T follicular helper cell (primary cell): ENCODE measurements at regions not wholly inside any gene's neighbourhood (a gene's known extent, or its start where the extent isn't known, plus 50 kb on each side); places are given as distances from the start of the nearest gene placed in this dataset.
"Not testable (repeated sequence)": the region's sequence is repeated elsewhere in the genome, so short reads cannot be mapped to it uniquely, and the experiment has no call there.

ENCODE experiments used
- DNase-seq: peaks from one replicate; pipeline ENCODE4 v3.0.0-alpha.2; 2020; ENCODE audit warnings: low read depth

DNA sequence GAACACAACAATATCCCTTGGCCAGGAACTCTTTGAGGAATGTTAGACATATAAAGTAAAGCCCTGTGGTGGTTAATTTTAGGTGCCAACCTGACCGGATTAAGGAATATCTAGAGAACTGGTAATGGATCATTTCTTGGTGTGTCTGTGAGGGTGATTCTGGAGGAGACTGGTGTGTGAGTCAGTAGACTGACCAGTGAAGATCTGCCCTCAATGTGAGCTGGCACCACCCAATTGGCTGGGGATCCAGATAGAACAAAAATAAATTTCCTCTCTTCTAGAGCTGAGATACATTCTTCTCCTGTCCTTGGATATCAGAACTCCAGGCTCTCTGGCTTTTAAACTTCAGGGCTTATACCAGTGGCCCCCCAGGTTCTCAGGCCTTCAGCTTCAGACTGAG, 56.2 kb upstream of the TNPO1 start:
- no peak for DNase-seq

DNA sequence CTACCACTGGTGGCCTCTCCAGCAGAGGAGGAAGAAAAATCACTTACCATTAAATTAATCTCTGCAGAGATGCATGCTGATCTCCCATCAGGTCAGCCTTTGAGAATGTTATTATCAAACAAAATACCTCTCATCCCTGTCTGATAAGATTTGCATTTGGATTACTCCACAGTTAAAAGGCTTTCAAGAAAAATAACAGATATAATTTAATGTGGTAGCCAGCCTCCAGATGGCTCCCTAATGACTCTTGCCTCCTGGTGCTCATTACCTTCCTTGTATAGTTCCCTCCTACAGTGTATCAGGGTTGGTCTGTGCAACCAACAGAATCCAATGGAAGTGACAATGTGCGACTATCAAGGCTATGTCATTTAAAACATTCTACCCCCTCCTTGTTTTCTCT, 63.6 kb upstream of the TNPO1 start:
- no peak for DNase-seq

DNA sequence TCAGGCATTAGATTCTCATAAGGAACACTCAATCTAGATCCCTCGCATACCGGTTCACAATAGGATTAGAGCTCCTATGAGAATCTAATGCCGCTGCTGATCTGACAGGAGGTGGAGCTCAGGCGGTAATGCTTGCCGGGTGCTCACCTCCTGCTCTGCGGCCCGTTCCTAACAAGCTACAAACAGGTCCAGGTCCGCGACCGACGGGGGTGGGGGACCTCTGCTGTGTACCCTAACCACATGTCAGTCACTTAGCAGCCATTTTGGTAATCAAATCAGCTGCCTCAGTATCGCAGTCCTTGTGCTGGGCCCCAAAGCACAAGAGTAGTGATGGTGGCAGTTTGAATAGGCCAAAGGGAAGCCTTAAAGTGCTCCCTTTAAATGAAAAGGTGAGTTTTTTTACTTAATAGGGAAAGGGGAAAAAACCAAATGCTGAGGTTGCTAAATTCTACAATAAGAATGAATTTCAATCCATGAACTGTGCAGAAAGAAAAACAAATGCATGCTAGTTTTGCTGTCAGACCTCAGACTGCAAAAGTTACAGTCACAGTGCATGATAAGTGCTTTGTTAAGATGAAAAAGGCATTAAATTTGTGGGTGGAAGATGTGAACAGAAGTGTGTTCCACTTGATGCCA, 67.0 kb upstream of the TNPO1 start:
- no peak for DNase-seq

DNA sequence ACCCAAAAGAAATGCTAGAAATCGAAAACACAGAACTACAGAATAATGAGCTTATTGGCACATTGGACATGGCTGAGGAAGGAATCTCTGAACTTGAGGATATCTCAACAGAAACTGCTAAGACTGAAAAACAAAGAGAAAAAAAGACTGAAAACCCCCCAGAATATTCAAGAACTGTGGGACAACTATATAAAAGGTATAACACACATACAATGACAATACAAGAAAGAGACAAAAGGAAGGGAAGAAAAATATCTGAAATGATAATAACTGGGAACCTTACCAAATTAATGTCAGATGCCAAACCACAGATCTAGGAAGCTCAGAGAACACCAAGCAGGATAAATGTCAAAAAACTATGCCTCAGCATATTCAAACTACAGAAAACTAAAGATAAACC, 68.6 kb upstream of the TNPO1 start:
- DNase-seq: no peak

DNA sequence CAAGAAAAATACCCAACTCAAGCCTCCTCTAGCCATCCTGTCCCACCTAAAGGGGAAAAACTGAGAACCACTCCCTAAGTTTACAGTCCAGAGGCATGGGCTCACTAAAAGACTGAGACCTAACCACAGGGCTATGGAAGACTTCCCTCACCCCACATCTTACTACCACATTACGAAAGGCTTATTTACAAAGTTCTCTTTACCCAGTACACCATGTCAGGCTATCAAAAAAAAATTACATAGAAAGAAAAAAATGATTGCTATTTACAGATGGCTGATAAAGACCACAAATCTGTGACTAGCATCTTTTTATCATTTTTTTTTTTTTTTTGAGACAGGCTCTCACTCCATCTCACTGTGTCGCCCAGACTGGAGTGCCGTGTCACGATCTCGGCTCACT, 69.7 kb upstream of the TNPO1 start:
- DNase-seq: no peak

DNA sequence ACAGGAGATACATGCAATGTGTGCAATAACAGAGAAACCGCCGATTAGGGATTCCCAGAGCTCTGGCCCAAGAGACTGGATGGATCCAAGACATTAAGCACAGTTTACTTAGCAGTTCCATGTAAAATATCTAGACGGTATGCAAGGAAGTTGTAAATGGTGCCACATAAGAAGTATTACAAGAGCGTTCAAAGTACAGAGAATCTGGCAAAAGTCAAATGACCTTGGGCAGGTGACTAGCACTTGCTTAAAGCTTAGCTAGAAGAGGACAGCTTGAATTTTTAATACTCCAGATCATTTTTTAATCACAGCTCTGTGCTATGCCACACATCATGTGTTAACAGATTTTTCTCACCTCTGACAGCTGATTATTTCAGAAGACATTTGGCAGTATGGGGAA, 72.3 kb upstream of the TNPO1 start:
- no peak for DNase-seq

DNA sequence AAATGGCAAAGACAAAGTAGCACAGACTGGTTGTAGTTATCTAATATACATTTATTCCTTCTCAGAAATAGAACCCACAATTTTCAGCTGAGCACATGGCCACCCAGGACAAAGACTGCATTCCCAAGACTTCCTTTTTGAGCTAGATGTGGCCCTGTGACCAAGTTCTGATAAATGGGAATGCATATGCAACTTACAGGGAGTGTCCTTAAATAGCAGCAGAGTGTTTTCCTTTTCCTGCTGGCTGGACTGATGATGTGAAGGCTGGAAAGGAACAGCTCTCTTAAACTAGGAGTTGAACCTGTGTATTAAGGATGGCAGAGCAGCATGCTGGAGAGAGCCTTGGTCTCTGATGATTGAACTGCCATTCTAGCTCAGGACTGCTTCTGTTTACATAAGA, 74.7 kb upstream of the TNPO1 start:
- no peak for DNase-seq

DNA sequence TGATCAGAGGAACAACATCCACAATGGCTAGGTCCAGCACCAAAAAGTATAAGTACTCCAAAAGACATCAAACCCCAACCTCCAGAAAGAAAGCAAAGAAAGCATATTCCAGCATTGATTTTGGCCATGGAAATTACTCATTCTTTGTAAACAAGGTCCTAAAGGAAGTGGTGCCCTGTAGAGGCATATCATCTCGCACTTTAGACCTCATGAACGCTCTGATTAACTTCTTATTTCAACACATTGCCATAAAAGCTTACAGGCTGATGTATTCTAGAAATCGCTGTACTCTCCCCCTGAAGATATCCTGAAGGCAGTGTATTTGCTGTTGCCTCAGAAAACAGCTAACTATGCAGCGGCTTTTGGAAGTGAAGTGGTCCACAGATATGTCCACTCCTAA, 82.7 kb upstream of the TNPO1 start:
- DNase-seq: no peak

DNA sequence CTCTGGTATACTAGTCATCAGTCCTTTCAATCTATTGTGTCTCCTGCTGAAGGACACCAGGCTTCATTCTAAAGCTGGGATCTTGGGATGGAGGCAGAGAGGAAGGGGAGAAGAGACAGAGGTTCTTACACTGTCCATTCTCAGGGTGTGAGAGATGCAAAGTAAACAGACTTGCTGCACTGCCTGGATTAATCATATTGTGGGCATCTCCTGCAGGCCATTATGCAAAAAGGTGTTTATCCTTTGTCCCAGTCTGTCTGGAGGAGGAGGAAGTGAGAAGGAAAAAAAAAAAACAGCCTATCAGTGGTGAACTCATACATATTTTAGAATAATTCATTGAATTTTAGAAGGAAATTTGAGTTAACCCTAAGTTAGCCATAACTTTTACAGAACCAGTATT, 92.9 kb upstream of the TNPO1 start:
- DNase-seq: no peak

DNA sequence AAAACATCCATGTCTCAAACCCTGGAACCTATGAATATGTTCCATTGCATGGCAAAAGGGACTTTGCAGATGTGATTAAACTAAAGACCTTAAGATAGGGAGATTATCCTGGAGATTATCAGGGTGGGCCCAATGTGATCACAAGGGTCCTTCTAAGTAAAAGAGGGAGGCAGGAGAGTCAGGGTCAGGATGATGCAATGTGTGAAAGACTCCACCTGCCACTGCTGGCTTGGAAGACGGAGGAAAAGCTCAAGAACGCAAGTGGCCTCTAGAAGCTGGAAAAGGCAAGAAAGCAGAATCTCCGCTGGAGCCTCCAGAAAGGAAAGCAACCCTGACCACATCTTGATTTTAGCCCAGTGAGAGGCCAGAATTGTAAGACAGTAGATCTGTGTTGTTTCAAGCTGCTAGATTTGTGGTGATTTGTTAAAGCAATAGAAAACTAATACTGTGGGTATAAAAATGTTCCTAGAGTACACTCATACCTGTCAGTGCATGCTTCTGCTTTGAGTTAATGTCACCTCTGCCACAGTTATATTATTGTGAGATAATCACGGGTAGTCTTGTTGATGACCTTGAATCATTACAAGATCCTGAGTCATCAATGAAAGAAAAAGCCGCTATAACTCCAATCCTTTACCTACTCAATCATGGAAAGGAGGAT, 93.5 kb upstream of the TNPO1 start:
- DNase-seq: no peak

DNA sequence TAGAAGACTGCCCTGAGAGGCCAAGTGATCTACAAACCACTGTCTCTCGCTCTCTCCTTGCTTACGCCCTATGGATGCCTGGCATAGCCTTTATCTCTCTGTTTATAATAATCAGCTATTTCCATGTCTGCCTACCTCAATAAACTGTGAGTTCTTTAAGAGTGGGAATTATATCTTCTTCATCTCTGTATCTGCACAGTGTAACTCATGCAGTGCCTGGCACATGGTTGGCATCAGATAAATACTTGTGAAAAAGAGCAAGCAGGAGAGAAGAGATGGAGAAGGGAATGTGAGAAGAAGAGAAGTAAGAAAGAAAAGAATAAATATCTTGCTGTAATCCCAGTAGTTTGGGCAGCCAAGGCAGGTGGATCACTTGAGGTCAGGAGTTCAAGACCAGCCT, 94.6 kb upstream of the TNPO1 start:
- DNase-seq: no peak

DNA sequence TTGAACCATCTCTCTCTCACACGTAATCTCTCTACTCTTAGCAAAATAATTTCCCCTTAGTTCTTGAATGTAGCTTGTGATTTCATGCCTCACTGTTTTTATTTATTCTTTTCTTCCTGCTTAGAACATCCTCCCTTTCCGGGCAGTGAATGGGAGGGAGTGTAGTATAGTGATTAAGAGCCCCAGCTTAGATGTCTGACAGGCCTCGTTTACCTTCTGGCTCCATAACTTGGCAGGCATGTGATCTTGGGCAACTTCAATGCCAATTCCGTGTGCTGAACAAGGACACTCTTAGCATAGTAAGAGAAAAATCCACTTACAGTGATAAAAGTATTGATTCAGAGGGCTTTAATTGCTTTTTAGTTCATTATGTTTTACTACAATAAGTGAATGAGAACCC, 96.3 kb upstream of the TNPO1 start:
- DNase-seq: no peak

DNA sequence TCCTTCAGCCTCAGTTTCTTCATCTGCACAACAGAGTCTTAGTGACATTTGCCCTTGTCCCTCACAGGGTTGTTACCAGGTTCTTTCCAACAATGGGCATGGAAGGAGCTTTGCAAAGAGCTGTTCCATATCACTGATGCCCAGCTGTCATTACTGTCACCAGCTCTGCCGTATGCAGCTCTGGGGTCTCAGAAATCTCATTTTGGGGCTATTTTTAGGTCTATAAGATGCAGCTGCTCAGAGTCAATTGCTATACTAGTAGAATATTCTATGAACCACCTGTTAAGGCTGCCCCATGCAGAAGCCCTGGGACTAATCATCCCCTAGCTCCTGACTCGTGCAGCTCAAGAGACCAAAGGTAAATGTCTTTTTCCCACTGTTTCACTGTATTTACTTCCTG, 105.1 kb upstream of the TNPO1 start:
- DNase-seq: no peak

DNA sequence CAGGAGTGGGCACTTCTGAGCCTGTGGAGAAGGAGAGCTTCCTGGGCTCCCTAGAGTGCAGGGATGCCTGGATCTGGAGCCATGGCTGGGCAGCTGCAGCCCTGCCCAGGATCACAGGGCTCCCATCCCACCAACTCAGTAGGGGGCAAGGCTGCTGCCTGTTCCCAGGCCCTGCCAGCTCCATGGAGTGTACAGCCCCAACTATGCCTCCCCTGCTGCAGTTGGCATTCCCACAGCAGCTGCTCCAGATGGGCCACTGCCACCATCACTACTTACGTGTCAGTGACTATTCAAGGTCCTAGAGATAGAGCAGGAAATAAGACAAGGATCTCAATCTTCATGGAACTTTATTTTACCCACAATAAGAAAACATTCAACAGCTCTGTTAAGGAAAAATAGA, 107.1 kb upstream of the TNPO1 start:
- no peak for DNase-seq

DNA sequence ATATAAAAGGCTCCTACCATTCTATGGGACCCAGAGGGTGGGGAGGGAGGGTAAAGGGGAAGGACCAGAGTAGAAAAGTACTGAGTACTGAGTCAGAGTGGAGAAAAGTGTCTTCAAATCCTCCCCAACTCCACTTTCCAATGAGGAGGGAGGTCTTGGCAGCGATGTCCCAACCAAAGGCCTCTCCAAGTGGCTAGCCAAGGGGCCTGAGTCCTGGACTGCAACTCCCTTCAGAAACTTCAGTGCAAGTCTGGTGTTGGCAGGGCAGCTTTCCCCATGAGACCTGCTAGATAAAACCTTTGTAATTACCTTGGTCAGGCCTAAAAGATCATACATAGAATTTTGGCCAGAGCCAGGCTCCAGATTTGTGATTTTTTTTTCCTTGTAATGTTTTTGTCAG, 111.3 kb upstream of the TNPO1 start:
- no peak for DNase-seq

DNA sequence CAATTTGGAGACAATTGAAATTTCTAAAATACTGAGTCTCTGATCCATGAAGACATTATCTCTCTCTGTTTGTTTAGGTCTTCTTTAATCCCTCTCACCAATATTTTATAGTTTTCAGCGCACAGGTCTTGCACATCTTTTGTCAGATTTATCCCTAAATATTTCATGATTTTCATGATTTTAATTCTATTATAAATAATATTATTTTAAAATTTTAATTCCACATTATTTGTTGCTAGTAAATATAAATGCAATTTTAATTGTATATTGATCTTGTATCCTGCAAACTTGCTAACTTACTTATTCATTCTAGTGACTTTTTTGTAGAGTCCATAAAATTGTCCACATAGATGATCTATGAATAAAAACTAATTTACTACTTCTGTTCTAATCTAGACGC, 112.6 kb upstream of the TNPO1 start:
- DNase-seq: no peak

DNA sequence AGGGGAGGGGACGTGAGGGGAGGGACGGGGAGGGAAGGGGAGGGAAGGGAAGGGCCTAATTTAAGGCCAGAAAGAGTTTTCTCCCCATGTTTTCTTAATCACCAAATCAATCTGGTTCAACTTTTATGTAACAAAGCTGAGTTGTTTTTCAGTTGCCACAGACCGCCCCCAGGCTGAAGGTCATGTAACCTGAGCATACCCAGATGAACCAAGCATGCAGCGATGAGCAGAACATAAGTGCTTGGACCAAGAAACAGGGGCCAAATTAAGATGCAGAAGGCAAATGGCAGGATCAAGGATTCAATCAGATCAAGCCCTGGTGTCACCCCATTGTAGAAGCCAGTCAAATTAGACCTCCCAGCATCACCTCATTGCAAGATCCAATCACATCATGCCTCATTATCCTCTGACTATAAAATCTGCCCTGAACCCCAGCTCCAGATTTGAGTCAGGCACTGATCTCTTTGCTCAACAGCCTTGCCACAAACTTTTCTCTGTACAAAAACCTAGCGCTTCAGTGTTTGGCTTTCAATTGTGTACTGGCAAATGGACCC, 113.5 kb upstream of the TNPO1 start:
- DNase-seq: no peak

DNA sequence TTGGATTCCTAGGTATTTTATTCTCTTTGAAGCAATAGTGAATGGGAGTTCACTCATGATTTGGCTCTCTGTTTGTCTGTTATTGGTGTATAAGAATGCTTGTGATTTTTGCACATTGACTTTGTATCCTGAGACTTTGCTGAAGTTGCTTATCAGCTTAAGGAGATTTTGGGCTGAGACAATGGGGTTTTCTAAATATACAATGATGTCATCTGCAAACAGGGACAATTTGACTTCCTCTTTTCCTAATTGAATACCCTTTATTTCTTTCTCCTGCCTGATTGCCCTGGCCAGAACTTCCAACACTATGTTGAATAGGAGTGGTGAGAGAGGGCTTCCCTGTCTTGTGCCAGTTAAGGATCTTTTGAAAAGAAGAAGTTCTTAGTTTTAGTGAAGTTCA, 114.4 kb upstream of the TNPO1 start:
- DNase-seq: not testable (repeated sequence)

DNA sequence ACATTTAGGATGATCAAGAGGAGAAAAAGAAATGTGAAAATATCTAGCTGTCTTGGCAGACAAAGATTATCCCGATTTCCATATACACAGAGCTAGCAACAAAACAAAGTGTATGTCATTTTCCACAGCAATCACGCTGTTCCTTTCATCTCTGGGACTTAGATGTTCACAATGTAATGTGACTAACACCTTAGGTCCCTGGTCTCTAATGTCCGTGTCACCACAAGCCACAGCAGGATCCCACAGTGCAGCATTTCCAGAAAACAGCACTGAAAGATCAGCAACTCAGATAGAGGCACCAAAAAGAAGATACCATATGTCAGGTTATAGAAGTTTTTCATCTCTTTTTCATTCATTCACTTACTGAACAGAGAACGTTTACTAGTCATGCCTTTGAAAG, 118.0 kb upstream of the TNPO1 start:
- no peak for DNase-seq

DNA sequence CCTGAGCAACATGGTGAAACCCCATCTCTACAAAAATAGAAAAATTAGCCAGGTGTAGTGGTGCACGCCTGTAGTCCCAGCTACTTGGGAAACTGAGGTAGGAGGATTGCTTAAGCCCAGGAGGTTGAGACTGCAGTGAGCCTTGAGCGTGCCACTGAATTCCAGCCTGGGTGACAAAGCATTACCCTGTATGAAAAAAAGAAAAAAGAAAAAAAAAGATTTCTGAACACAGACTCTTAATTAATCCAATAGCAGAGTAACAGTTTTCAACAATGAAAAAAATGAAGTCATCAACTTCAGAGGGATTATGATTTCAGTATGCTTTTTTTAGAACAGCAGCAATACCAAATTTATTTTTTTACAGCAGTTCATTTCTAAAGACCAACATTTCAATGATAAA, 118.8 kb upstream of the TNPO1 start:
- DNase-seq: no peak

DNA sequence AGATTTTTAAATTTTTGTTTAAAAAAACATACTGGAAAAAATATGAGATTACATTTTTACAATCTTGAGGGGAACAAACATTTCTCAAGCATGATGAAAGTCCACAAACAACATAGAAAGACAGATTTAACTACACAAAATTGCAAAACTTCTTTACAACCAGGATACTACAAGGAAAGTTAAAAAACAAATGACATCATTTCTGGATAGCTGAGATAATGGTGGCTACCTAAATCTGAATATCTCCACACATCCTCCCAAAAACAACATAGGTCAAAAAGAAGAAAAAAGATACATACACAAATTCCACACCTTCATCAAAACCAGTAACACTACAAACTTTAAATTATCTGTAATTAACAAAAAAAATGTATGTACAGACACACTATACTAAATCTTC, 120.8 kb upstream of the TNPO1 start:
- no peak for DNase-seq

DNA sequence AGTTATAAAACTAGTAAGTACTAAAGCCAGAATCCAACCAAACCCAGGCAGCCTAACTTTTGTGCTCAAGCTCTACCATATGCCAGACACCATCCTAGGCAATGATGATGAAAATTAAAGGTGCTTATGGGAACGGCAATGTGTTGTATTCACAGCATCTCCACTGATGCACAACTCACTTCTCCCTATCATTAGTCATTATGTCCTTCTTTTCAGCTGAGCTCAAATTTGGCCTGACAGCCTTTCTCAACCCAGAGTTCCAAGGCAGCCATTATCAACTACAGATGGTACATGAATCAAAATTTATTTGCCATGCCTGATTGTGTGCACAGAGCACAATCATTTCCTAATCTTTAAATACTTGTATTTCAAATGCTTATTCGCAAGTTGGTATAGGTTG, 121.6 kb upstream of the TNPO1 start:
- DNase-seq: no peak

DNA sequence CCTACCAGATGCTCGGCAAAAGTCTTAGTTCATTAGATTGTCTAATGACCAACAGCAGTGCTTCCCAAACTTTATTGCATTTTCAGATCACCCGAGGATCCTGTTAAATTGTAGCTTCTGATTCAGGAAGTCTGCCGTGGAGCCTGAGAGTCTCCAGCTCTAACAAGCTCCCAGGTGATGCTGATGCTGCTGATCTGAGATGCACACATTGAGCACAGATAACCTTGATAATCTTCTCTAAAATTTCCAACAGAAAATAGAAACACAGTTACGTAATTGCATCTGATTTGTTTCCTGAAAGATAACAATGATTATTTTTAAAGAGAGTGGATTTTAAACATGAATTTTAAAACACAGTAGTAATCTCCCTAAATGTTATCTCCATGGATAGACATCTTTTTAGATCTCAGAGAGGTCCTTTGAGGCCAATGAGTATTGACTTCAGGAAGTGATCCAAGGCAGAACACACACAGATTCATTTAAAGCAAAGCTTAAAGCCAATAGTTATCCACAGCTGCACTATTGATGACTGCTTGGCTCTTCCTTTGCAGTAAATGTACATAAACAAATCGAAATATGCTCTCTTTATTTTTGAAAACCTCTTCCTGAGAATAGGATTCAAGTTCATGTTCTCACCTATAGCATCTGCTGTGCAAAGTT, 122.8 kb upstream of the TNPO1 start:
- DNase-seq: no peak
